Left kidney (tissue), 1 donor: ENCODE measurements at regions not wholly inside any gene's neighbourhood (a gene's known extent, or its start where the extent isn't known, plus 50 kb on each side); places are given as distances from the start of the nearest gene placed in this dataset.
"Not testable (repeated sequence)": the region's sequence is repeated elsewhere in the genome, so short reads cannot be mapped to it uniquely, and the experiment has no call there.

Experiments
- DNase-seq: peaks from one replicate; pipeline ENCODE4 v3.0.0-alpha.2; 2013

DNA sequence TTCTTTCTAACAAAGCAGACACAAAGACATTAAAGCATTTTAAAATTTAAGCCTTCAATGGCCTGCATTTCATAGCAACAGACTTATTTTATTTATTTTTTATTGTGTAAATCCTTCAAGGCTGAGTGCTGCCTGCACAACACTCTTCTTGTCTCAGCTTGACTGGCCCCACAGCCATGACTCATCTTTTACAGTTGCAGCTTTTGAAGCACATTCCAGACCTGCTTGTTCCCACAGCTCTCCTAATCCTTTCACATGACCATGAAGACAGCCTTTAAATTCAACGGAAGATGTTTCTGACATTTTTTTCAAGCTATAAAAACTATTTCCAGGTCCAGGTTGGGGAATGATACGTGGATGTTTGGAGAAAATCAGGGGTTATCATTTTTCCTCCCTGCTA, 276.9 kb upstream of the TACR3 start:
- no peak for DNase-seq

DNA sequence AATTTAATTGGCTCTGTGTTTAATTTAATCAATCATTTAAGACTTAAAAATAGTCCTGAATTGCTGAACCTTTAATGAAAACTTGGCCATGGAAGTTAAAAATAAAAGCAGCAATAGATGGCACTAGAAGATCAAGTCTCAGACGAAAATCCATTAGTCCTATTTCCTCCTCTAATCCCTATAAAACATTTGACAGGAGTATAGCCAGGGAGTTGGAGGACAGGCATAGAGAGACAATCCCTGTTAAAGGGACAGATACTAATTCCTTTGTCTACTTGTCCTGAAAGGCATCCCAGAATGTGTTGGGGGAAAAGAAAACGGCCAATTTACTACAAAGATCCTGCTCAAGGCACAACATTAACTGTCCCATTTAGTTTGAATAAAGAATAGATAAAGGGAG, 276.3 kb upstream of the TACR3 start:
- no peak for DNase-seq

DNA sequence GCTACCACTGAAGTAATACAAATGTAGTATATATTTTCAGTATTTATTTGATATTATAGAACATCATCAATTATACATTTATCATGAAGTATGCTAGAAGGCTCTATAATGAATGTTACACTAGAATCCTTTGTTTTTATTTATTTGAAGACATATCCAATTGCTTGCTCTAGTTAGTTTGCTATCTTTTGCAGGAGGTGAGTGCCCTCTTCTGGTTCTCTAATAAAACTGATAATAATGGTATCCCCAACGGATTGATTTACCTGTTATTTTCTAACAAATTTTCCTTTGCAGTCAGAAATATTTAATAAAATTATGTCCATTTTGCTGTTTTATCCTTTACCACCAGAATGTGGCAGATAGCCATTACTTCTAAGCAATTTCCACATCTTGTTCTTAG, 274.3 kb upstream of the TACR3 start:
- DNase-seq, result no peak

DNA sequence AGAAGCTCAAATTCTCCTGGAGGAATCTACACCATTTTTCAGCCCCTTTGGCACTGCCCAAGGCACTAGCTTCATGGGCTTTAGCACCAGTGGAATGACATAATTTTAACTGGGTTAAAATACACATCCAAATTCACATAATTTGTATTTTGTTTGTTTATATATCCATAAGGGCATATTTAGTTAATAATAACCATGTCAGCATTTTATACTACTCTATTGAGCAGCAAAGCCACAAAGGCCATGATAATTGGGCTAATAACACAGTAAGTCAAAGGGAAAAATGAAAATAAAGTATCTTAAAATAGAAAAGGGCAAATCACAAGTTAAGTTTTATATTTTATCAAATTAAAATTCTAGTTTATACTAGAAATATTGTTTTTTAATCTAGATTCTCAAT, 262.7 kb upstream of the TACR3 start:
- no peak for DNase-seq

DNA sequence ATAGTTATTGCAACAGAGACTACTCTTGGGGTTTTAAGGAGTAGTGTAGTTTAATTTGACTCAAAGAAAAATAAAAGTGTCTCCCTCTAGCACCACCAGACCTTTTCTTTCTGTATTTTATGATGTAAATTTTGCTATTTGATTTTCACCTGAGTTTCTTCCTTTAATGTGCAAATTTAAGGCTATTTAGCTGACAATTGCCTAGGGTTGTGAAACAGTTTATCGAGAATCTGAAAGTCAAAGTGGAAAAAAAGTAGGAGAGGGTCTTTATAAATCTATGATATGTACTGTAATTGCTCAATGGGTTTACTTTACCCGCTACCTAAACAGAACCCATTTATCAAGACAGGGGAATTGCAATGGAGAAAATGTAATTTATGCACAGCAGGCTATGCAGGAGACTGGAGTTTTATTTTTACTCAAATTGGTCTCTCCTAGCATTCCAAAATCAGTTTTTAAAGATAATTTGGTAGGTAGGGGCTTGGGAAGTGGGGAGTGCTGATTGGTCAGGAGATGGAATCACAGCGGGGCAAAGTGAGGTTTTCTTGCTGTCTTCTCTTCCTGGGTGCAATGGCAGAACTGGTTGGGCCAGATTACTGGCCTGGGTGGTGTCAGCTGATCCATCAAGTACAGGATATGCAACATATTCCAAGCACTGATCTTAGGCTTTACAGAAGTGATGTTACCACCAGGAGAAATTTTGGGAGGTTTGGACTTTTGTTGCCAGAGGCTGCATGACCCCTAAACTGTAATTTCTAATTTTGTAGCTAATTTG, 228.6 kb upstream of the TACR3 start:
- no peak for DNase-seq

DNA sequence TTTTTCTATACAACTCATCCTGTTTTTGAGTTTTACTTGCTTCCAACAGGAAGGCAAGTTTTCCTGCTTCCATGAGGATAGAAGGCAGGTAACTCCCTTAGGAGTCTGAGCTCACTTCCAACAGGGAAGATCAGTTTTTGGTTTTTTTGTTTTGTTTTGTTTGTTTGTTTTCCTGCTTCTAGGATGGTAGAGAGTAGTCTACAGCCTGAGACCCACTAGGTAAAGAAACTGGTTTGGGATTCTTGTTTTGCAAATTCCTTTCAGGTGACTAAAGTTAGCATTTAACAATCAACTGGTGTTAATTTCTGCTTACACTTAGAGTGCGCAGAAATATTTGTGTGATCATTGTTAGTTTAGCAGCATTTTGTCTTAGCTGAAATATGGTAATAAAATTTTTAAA, 227.8 kb upstream of the TACR3 start:
- DNase-seq, result no peak

- not testable (repeated sequence) for DNase-seq
These were observed 227.0 kb upstream of the TACR3 start for GRCh38 chr4:103946621-103947268.

- no peak for DNase-seq
These were observed 218.7 kb upstream of the TACR3 start for GRCh38 chr4:103938488-103938887.

GRCh38 chr4:103936653-103937145, 216.9 kb upstream of the TACR3 start:
- DNase-seq, result no peak

DNA sequence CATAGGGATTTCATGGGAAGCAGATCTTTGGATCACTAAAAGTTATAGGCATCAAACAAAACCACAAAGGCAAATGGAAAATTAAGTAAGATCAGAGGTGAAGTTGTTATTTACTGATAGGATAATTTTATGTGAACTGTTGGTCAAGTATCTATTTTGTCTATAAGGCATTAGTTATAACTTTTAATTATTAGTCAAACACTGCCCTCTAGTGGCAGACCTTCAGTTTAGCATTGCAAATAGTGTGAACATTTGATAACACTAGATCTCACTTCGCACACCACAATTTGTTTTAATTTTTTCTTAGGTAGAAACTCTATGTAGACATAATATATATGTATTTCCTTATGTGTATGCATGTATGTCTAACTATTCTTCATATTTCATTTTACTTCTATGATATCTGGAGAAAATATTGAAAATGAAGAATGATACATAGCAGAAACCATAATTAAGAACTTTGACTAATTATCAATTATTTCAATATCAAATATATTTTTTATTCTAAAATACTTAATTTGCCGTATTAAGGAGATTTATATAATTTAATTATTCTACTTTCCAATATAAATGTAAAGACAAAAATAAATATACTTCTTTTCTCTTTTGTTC, 214.5 kb upstream of the TACR3 start:
- DNase-seq, result peak; percentile 36

DNA sequence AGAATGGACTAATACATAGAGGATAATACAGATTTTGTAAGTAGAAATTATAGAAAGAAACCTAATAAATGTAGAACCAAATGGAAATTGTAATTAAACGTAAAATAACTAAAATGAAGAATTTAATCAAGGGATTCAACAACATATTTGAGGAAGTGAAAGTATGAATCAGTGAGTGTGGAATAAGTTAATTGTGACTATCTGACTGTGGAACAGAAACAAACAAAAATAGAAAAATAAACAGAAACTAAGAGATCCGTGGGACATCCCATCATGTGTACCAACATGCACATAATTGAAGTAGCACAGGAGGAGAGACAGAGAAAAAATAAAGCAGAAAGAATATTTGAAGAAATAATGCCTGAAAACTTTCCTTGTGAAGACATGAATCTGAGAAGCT, 208.6 kb upstream of the TACR3 start:
- DNase-seq, result no peak

DNA sequence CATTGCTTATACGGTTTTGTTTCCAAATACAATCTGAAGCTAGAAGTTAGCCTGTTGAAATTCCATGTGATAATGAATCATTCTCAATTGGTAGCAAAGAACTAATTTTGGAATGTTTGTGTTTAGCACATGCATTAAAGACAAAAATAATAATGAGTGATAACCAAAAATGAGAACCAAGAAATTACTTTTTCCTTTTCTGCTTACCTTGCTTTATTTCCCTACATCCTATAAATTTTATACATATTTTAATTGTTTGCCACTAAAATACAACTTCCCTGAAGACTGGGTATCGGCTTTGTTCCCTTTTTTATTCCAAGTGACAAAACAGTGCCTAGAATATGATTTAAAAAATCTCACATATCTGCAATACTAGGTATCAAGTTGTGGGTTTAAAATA, 203.8 kb upstream of the TACR3 start:
- no peak for DNase-seq

GRCh38 chr4:103918214-103918613, 198.4 kb upstream of the TACR3 start:
- no peak for DNase-seq

DNA sequence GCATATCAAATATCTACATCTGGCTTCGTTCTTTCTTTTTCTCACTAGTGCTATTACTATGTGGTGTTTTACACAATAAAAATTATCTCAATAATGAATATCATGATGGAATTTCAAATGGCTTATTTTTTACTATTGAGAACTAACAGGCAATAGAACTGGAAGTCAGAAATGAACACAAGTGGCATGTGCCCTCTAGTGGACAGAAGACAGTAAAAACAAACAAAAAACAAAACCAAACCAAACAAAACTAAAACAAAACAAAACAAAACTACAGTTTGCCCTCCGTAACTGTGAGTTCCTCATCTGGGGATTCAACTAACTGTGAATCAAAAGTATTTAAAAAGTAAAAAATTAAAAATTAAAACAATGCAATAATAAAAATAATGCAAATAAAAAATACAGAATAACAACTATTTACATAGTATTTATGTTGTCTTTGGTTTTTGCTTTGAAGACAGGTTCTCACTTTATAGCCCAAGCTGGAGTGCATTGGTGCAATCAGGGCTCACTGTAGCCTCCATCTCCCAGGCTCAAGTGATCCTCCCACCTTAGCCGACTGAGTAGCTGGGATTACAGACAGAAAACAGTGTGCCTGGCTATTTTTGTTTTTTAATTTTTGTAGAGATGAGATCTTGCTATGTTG, 195.6 kb upstream of the TACR3 start:
- peak; percentile 4 for DNase-seq

- no peak for DNase-seq
These were observed 187.6 kb upstream of the TACR3 start for GRCh38 chr4:103907414-103907813.

GRCh38 chr4:103904123-103904522, 184.3 kb upstream of the TACR3 start:
- DNase-seq, result no peak

- DNase-seq, result no peak
These were observed 182.9 kb upstream of the TACR3 start for GRCh38 chr4:103902730-103903129.

DNA sequence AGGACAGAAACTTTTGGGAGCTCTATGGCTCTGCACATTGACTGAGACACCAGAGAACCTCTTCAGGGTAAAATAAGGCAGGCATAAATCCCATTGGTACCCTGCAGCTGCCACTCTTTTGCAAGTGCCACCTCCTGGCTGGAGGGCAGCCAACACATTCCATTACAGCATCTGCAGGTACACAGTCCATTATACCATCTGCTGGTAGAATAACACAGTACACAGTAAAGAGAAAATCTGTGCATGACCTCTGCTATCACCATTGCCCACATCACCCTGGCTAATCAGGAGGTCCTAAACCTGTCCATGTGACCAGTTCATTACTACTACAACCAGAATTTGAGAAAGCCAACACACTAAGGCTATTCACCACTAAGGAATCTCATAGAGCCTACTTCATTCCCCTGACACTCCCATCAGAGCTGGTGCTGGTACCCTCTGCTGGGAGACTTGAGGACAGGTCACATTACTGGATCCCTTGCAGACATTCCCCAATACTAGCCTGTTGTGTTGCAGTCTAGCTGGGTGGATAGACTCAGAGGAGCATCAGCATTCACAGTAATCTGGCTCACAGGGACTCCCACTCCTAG, 176.2 kb upstream of the TACR3 start:
- DNase-seq, result no peak

DNA sequence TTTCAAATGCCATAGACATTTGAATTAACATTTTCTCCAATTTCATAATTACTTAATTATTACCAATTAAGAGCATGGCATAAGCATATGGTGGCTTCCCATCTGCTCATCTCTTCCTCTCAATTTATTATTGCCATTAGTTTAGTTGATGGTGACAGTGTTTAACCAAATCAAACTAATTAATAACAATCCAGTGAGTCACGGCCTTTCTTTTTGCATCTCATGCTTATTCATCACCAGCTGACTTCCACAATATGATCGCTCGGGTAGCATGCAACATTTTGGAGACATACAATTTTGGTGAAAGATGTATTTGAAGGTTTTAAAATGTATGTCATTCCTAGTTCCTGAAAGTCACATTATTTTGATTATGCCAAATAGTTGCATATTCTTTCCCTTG, 172.8 kb upstream of the TACR3 start:
- no peak for DNase-seq

DNA sequence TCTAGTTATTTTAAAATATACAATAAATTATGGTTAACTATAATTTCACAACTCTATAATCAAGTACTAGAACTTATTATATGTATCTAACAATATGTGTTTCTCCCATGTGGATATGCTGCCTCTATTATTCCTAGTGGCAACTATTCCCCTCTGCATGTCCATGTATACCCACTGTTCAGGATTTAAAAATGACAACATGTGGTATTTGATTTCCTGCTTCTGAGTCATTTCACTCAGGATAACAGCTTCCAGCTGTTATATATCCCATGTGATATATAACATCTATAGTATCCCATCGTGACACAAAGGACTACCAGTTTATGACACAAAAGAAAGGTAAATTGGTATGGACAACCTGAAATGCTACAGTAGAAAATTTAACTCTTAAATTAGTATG, 167.4 kb upstream of the TACR3 start:
- DNase-seq, result no peak

DNA sequence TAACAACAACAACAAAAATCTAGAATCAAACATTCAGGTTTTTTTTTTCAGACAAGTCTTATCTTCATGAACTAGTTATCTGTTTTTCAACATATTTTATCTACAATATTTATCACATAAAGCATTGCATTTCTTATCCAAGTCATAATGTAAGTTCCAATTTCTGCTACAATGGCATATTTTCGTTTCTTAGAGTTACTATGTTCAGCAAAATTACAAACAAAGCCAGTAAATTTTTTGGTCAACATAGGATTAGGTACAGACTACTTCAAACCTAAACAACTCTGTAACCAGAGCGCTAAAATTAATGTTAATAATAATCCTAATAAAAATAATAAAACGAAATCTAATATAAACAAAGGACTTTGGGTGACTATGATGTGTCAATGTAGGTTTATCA, 165.4 kb upstream of the TACR3 start:
- DNase-seq, result no peak

GRCh38 chr4:103867311-103867710, 147.5 kb upstream of the TACR3 start:
- DNase-seq, result no peak

DNA sequence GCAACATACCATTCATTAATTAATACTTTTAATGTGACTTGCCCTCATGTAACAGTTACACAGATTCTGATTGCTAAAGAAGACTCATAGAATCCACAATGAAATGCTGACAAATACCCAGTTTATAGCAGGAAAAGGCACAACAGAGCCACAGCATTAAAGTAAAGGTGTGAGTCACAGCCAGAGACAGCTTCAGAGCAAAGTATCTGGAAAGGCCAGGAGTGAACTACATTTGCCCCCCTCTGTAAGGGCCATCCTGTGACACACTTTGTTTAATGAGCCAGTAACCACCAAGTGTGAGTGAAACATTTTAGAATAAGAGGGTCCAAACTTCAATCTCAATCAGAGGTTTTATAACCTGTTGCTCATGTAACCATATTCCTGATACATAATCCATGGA, 133.8 kb upstream of the TACR3 start:
- no peak for DNase-seq
